SK-N-MC (cell line): ENCODE measurements at regions not wholly inside any gene's neighbourhood (a gene's known extent, or its start where the extent isn't known, plus 50 kb on each side); places are given as distances from the start of the nearest gene placed in this dataset.
A peak's percentile ranks its signal among the peaks of the same experiment; 100 is the strongest.

Experiments
- DNase-seq: peaks from one replicate; pipeline ENCODE4 v3.0.0-alpha.2; 2011; ENCODE audit warnings: low read depth, low spot score
- H3K27ac ChIP-seq: fragments of 200-600 bp; sonication (generic); 2 replicates; pipeline ENCODE4 v1.5.1; 2016; ENCODE audit warnings: mixed run types
- H3K36me3 ChIP-seq: fragments of 200-600 bp; sonication (generic); 2 replicates; pipeline ENCODE4 v1.6.1; 2017; ENCODE audit warnings: antibody characterized with exemption, low read length, mixed read lengths; ENCODE audit not compliant: insufficient read depth
- H3K4me3 ChIP-seq: fragments of 200-600 bp; sonication (generic); 2 replicates; pipeline ENCODE4 v1.5.1; 2016
- H3K9ac ChIP-seq: fragments of 200-600 bp; sonication (generic); 2 replicates; pipeline ENCODE4 v1.8.0; 2017; ENCODE audit warnings: mixed run types, mixed read lengths; ENCODE audit not compliant: insufficient read length
- H3K9me3 ChIP-seq: fragments of 200-600 bp; sonication (generic); 2 replicates; pipeline ENCODE4 v1.6.1; 2017; ENCODE audit warnings: low read depth, mild to moderate bottlenecking, antibody characterized with exemption, low read length, moderate library complexity, mixed read lengths
- EZH2 ChIP-seq: fragments of 200-600 bp; sonication (generic); IDR thresholded peaks from one replicate; pipeline ENCODE4 v1.6.1; 2017; ENCODE audit warnings: antibody characterized with exemption
- FOXP2 ChIP-seq: optimal IDR thresholded peaks from 2 replicates; pipeline ENCODE3; 2011; ENCODE audit warnings: mild to moderate bottlenecking, moderate library complexity; ENCODE audit not compliant: insufficient read depth; ENCODE audit errors: extremely low read length, control extremely low read depth
- POLR2AphosphoS5 ChIP-seq: IDR thresholded peaks from 2 replicates; pipeline ENCODE4 v1.6.1; 2012; ENCODE audit warnings: mild to moderate bottlenecking, low read depth, low read length, borderline replicate concordance

- no peaks in the 10 kb centered on the region for H3K9me3 ChIP-seq
- DNase-seq: no peak
- H3K27ac ChIP-seq: peak overlapping the region; percentile 43; the same call in 1 of the 2 replicates
- no peaks in the 10 kb centered on the region for H3K36me3 ChIP-seq
- TF ChIP-seq FOXP2: no peak
- TF ChIP-seq EZH2: no peak
- no peak for TF ChIP-seq POLR2AphosphoS5
- no peak overlapping the region for H3K9ac ChIP-seq
- H3K4me3 ChIP-seq: no peak overlapping the region
Measured at GRCh38 chr21:22965455-22966135, 1967.4 kb downstream of the NCAM2 start.

- Histone ChIP-seq H3K4me3 (no peak overlapping the region), H3K9ac (no peak overlapping the region), H3K9me3 (no peaks in the 10 kb centered on the region), H3K27ac (no peak overlapping the region), H3K36me3 (no peaks in the 10 kb centered on the region)
- no peak for DNase-seq
- TF ChIP-seq EZH2 (no peak), FOXP2 (no peak)
Measured at GRCh38 chr21:22981819-22982218, 1983.6 kb downstream of the NCAM2 start.

- Histone ChIP-seq H3K4me3 (no peak overlapping the region), H3K9me3 (no peaks in the 10 kb centered on the region), H3K36me3 (no peaks in the 10 kb centered on the region), H3K27ac (no peak overlapping the region), H3K9ac (no peak overlapping the region)
- no peak for DNase-seq
- TF ChIP-seq FOXP2 (no peak), POLR2AphosphoS5 (no peak), EZH2 (no peak)
Measured at GRCh38 chr21:22993144-22993543, 1994.9 kb downstream of the NCAM2 start.

- Histone ChIP-seq H3K4me3 (no peak overlapping the region), H3K27ac (no peak overlapping the region), H3K36me3 (no peaks in the 10 kb centered on the region), H3K9ac (no peak overlapping the region), H3K9me3 (no peaks in the 10 kb centered on the region)
- no peak for DNase-seq
- TF ChIP-seq POLR2AphosphoS5 (no peak), FOXP2 (no peak), EZH2 (no peak)
Measured at GRCh38 chr21:22993822-22994574, 1995.8 kb downstream of the NCAM2 start.

GRCh38 chr21:23003951-23004350 is 2005.7 kb downstream of the NCAM2 start:
- H3K4me3 ChIP-seq: no peak overlapping the region
- TF ChIP-seq EZH2 (no peak), POLR2AphosphoS5 (no peak), FOXP2 (no peak)
- no peak overlapping the region for H3K9ac ChIP-seq
- no peak for DNase-seq
- no peaks in the 10 kb centered on the region for H3K36me3 ChIP-seq
- no peaks in the 10 kb centered on the region for H3K9me3 ChIP-seq
- no peak overlapping the region for H3K27ac ChIP-seq

- DNase-seq: no peak
- no peak overlapping the region for H3K27ac ChIP-seq
- TF ChIP-seq FOXP2 (no peak), POLR2AphosphoS5 (no peak), EZH2 (no peak)
- no peaks in the 10 kb centered on the region for H3K9me3 ChIP-seq
- H3K36me3 ChIP-seq: no peaks in the 10 kb centered on the region
- H3K9ac ChIP-seq: no peak overlapping the region
- H3K4me3 ChIP-seq: no peak overlapping the region
Measured at GRCh38 chr21:23008601-23009202, 2010.5 kb downstream of the NCAM2 start.

- Histone ChIP-seq H3K36me3 (no peaks in the 10 kb centered on the region), H3K27ac (no peak overlapping the region), H3K4me3 (no peak overlapping the region), H3K9ac (no peak overlapping the region), H3K9me3 (no peaks in the 10 kb centered on the region)
- TF ChIP-seq FOXP2 (no peak), POLR2AphosphoS5 (no peak), EZH2 (no peak)
- no peak for DNase-seq
Measured at GRCh38 chr21:23009360-23009759, 2011.2 kb downstream of the NCAM2 start.

- Histone ChIP-seq H3K4me3 (no peak overlapping the region), H3K36me3 (no peaks in the 10 kb centered on the region), H3K27ac (no peak overlapping the region), H3K9ac (no peak overlapping the region), H3K9me3 (no peaks in the 10 kb centered on the region)
- no peak for DNase-seq
- TF ChIP-seq EZH2 (no peak), FOXP2 (no peak), POLR2AphosphoS5 (no peak)
Measured at GRCh38 chr21:23014021-23014420, 2015.8 kb downstream of the NCAM2 start.

- Histone ChIP-seq H3K27ac (no peak overlapping the region), H3K9me3 (no peaks in the 10 kb centered on the region), H3K36me3 (no peaks in the 10 kb centered on the region), H3K4me3 (no peak overlapping the region), H3K9ac (no peak overlapping the region)
- no peak for DNase-seq
- TF ChIP-seq FOXP2: no peak
- TF ChIP-seq EZH2: no peak
- TF ChIP-seq POLR2AphosphoS5: no peak
Measured at GRCh38 chr21:23016617-23017016, 2018.4 kb downstream of the NCAM2 start.
